Keratinocyte (primary cell): ENCODE measurements at regions not wholly inside any gene's neighbourhood (a gene's known extent, or its start where the extent isn't known, plus 50 kb on each side); places are given as distances from the start of the nearest gene placed in this dataset.

ENCODE experiments used
- DNase-seq: peaks from one replicate; pipeline ENCODE4 v3.0.0-alpha.2; 2011; ENCODE audit warnings: low read depth, missing footprints, low spot score
- FAIRE-seq: peaks from 2 replicates; lab custom pipeline; 2011; peaks lifted over from hg19 to GRCh38; lab: Jason Lieb, UNC
- H2AFZ ChIP-seq: 2 replicates; pipeline ENCODE4 v1.6.0; 2012; ENCODE audit warnings: low read length, control low read depth, inconsistent platforms; ENCODE audit not compliant: control insufficient read depth
- H3K27ac ChIP-seq: 2 replicates; pipeline ENCODE4 v1.5.1; 2011; ENCODE audit warnings: low read length; ENCODE audit not compliant: control insufficient read depth, insufficient read depth
- H3K27me3 ChIP-seq: 3 replicates; pipeline ENCODE4 v1.6.0; 2011; ENCODE audit warnings: low read length; ENCODE audit not compliant: control insufficient read depth, insufficient read depth; ENCODE audit errors: extremely low read depth
- H3K36me3 ChIP-seq, 2 experiments: 2 replicates in 1 of 2; 3 replicates in 1 of 2; pipeline ENCODE4 v1.5.1; 2011; ENCODE audit warnings: low read length in 2 of 2, mild to moderate bottlenecking in 1 of 2; ENCODE audit not compliant: control insufficient read depth in 2 of 2, insufficient read depth in 2 of 2; ENCODE audit errors: extremely low read depth in 1 of 2
- H3K4me1 ChIP-seq: 3 replicates; pipeline ENCODE4 v1.5.1; 2011; ENCODE audit warnings: low read length; ENCODE audit not compliant: control insufficient read depth, insufficient read depth; ENCODE audit errors: extremely low read depth
- H3K4me2 ChIP-seq: 3 replicates; pipeline ENCODE4 v1.6.0; 2011; ENCODE audit warnings: low read depth, low read length; ENCODE audit not compliant: control insufficient read depth, insufficient read depth; ENCODE audit errors: extremely low read depth
- H3K4me3 ChIP-seq, 3 experiments: fragments of 200-600 bp in 1 of 3; sonication (generic) in 1 of 3; 2 replicates in 2 of 3; 3 replicates in 1 of 3; pipeline ENCODE4 v1.5.1; 2011 to 2016; ENCODE audit warnings: low read length in 3 of 3, mild to moderate bottlenecking in 3 of 3, control low read depth in 2 of 3, inconsistent platforms in 1 of 3, low read depth in 1 of 3, mixed read lengths in 1 of 3, mixed run types in 1 of 3, moderate library complexity in 1 of 3; ENCODE audit not compliant: control insufficient read depth in 2 of 3, insufficient read depth in 2 of 3; ENCODE audit errors: extremely low read depth in 1 of 3
- H3K79me2 ChIP-seq: 2 replicates; pipeline ENCODE4 v1.6.0; 2012; ENCODE audit warnings: low read length; ENCODE audit not compliant: control insufficient read depth, insufficient read depth
- H3K9ac ChIP-seq: 3 replicates; pipeline ENCODE4 v1.6.0; 2011; ENCODE audit warnings: low read length; ENCODE audit not compliant: control insufficient read depth, insufficient read depth; ENCODE audit errors: extremely low read depth
- H3K9me1 ChIP-seq: 3 replicates; pipeline ENCODE4 v1.6.0; 2011; ENCODE audit warnings: low read length; ENCODE audit not compliant: control insufficient read depth, insufficient read depth; ENCODE audit errors: extremely low read depth
- H3K9me3 ChIP-seq: 2 replicates; pipeline ENCODE4 v1.5.1; 2012; ENCODE audit warnings: low read depth, low read length; ENCODE audit not compliant: control insufficient read depth
- H4K20me1 ChIP-seq: 3 replicates; pipeline ENCODE4 v1.6.0; 2011; ENCODE audit warnings: low read length; ENCODE audit not compliant: control insufficient read depth, insufficient read depth; ENCODE audit errors: extremely low read depth
- CTCF ChIP-seq, 3 experiments: IDR thresholded peaks in 1 of 3; conservative IDR thresholded peaks in 1 of 3; optimal IDR thresholded peaks in 1 of 3; 2 replicates in 2 of 3; 3 replicates in 1 of 3; pipeline versions ENCODE3 to v1.5.1; 2011; ENCODE audit warnings: low read length in 3 of 3, mild to moderate bottlenecking in 3 of 3, moderate library complexity in 2 of 3, control low read depth in 1 of 3, inconsistent platforms in 1 of 3; ENCODE audit not compliant: insufficient read depth in 2 of 3; ENCODE audit errors: extremely low read depth in 1 of 3
- EZH2 ChIP-seq: IDR thresholded peaks from one replicate; pipeline ENCODE4 v1.6.1; 2012; ENCODE audit warnings: inconsistent platforms, mild to moderate bottlenecking, low read length, moderate library complexity
- dilution Hi-C: fragments of 300-500 bp; cut with MboI; formaldehyde crosslinking; loops from one replicate; pipeline ENCODE4 v1.7.0; 2020; ENCODE audit warnings: low sequenced_read_pairs; ENCODE audit not compliant: extremely low pct_ligation_motif_present

- H3K4me1 ChIP-seq = no peaks in the 10 kb centered on the region
- no peaks in the 10 kb centered on the region for H3K79me2 ChIP-seq
- H3K27me3 ChIP-seq = peaks cover 4% of the 10 kb centered on the region
- FAIRE-seq (no peak), DNase-seq (no peak)
- H3K4me3 ChIP-seq = no peak overlapping the region
- no peak overlapping the region for H3K27ac ChIP-seq
- dilution Hi-C loops = no loop called here
- TF ChIP-seq CTCF (optimal IDR thresholded peaks at IDR 0.05 in 1 of 3, IDR thresholded peaks at IDR 0.05 in 1 of 3, conservative IDR thresholded peaks at IDR 0.05 in 1 of 3; ENCODE audit: extremely low read depth in 1 of 3, insufficient read depth in 2 of 3, low read length in 3 of 3) (no peak), EZH2 (no peak)
- no peak overlapping the region for H3K4me2 ChIP-seq
- no peaks in the 10 kb centered on the region for H4K20me1 ChIP-seq
- H2AFZ ChIP-seq = no peak overlapping the region
- H3K9ac ChIP-seq = no peak overlapping the region
- H3K36me3 ChIP-seq = no peaks in the 10 kb centered on the region
- H3K9me3 ChIP-seq = no peaks in the 10 kb centered on the region
- H3K9me1 ChIP-seq = no peaks in the 10 kb centered on the region
Measured at GRCh38 chr18:24782566-24782965, 322.1 kb downstream of the HRH4 start.

GRCh38 chr18:24785019-24785418 is 324.6 kb downstream of the HRH4 start:
- Histone ChIP-seq H3K9me3 (no peaks in the 10 kb centered on the region), H3K27me3 (peaks cover 4% of the 10 kb centered on the region), H4K20me1 (no peaks in the 10 kb centered on the region), H3K9me1 (no peaks in the 10 kb centered on the region), H3K9ac (no peak overlapping the region), H3K79me2 (no peaks in the 10 kb centered on the region), H2AFZ (no peak overlapping the region), H3K4me1 (no peaks in the 10 kb centered on the region), H3K27ac (no peak overlapping the region), H3K36me3 (no peaks in the 10 kb centered on the region), H3K4me3 (no peak overlapping the region), H3K4me2 (no peak overlapping the region)
- FAIRE-seq (no peak), DNase-seq (no peak)
- dilution Hi-C loops = no loop called here
- no peak for TF ChIP-seq CTCF (optimal IDR thresholded peaks at IDR 0.05 in 1 of 3, IDR thresholded peaks at IDR 0.05 in 1 of 3, conservative IDR thresholded peaks at IDR 0.05 in 1 of 3; ENCODE audit: extremely low read depth in 1 of 3, insufficient read depth in 2 of 3, low read length in 3 of 3)
- no peak for TF ChIP-seq EZH2
